ENCODE measurements at regions not wholly inside any gene's neighbourhood (a gene's known extent, or its start where the extent isn't known, plus 50 kb on each side); places are given as distances from the start of the nearest gene placed in this dataset.

DNA sequence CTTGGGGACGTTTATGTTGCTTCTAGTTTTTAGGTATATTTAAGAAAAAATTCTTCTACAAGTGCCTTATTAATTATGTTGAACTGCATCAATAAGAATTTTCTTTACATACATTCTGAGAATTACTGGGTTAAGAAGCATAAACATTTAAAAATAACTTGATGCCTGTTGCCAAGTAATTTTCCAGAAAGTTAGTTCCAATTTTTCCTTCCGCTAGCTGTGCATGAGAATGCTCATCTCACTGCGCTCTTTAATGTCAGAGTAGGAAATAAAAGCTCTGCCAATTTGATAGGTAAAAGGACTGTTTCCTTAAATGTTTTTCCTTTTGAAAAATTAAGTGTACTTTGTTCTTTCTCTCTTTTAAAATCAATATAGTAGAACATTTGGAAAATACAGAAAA is 113.1 kb upstream of the ZBED5 start:
- TF ChIP-seq, protein P1, sequence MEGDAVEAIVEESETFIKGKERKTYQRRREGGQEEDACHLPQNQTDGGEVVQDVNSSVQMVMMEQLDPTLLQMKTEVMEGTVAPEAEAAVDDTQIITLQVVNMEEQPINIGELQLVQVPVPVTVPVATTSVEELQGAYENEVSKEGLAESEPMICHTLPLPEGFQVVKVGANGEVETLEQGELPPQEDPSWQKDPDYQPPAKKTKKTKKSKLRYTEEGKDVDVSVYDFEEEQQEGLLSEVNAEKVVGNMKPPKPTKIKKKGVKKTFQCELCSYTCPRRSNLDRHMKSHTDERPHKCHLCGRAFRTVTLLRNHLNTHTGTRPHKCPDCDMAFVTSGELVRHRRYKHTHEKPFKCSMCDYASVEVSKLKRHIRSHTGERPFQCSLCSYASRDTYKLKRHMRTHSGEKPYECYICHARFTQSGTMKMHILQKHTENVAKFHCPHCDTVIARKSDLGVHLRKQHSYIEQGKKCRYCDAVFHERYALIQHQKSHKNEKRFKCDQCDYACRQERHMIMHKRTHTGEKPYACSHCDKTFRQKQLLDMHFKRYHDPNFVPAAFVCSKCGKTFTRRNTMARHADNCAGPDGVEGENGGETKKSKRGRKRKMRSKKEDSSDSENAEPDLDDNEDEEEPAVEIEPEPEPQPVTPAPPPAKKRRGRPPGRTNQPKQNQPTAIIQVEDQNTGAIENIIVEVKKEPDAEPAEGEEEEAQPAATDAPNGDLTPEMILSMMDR (conservative IDR thresholded peaks at IDR 0.05), result no peak
- no peak for TF ChIP-seq ZFX (IDR thresholded peaks at IDR 0.05)
